Stomach (tissue), 4 donors: ENCODE measurements at regions not wholly inside any gene's neighbourhood (a gene's known extent, or its start where the extent isn't known, plus 50 kb on each side); places are given as distances from the start of the nearest gene placed in this dataset.

ENCODE experiments used
- CTCF ChIP-seq, 7 experiments: fragments of 450-650 bp in 4 of 7; fragments of 200-600 bp in 3 of 7; sonication (generic) in 3 of 7; IDR thresholded peaks; one replicate each; pipeline ENCODE4 v1.5.1; 2016 to 2019; ENCODE audit warnings: antibody characterized with exemption in 7 of 7, control low read depth in 2 of 7, mild to moderate bottlenecking in 1 of 7
- POLR2A ChIP-seq, 4 donors: fragments of 450-650 bp; IDR thresholded peaks; one replicate each; pipeline ENCODE4 v1.6.1; 2016; ENCODE audit warnings: antibody characterized with exemption in 4 of 4, control low read depth in 2 of 4, mild to moderate bottlenecking in 1 of 4, moderate library complexity in 1 of 4

DNA sequence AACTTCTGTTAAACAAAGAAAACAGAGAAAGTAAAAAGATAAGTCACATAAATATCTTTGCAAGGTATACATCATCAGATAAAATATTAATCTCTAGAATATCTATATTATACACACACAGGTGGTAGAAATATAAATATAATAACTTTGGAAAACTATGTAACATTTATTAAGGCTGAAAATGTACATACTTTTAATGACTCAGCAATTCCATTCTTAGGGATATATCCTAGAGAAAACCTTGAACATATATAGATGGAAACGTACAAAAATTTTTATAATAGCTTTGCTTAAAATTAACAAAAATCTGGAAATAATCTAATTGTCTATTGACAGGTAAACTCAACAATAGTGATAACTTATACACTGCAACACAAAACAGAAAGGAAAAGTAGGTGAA is 381.3 kb downstream of the GPD2 start:
- no peak for TF ChIP-seq CTCF (IDR thresholded peaks at IDR 0.05)
- no peak for TF ChIP-seq POLR2A (IDR thresholded peaks at IDR 0.05)
